IMR-90 (cell line): ENCODE measurements at regions not wholly inside any gene's neighbourhood (a gene's known extent, or its start where the extent isn't known, plus 50 kb on each side); places are given as distances from the start of the nearest gene placed in this dataset.

ENCODE experiments used
- BHLHE40 ChIP-seq: fragments of 150-350 bp; IDR thresholded peaks from 2 replicates; pipeline ENCODE4 v1.6.1; 2016; ENCODE audit warnings: mild to moderate bottlenecking, low read depth, low read length
- CEBPB ChIP-seq: IDR thresholded peaks from 2 replicates; pipeline ENCODE4 v1.6.1; 2012; ENCODE audit warnings: low read depth, low read length, improper control_type of control experiment
- CHD1 ChIP-seq: IDR thresholded peaks from 2 replicates; pipeline ENCODE4 v1.6.1; 2012; ENCODE audit warnings: low read depth, low read length, improper control_type of control experiment
- CTCF ChIP-seq: conservative IDR thresholded peaks from 2 replicates; pipeline ENCODE4 v1.5.1; 2012; ENCODE audit warnings: mild to moderate bottlenecking, low read depth, low read length, improper control_type of control experiment
- FOS ChIP-seq: fragments of 150-350 bp; IDR thresholded peaks from 2 replicates; pipeline ENCODE4 v1.6.1; 2016; ENCODE audit warnings: low read depth, low read length
- MAFK ChIP-seq: IDR thresholded peaks from 2 replicates; pipeline ENCODE4 v1.6.1; 2012; ENCODE audit warnings: low read depth, low read length, improper control_type of control experiment
- MAZ ChIP-seq: IDR thresholded peaks from 2 replicates; pipeline ENCODE4 v1.6.1; 2012; ENCODE audit warnings: low read depth, mild to moderate bottlenecking, low read length, improper control_type of control experiment, moderate library complexity, borderline replicate concordance
- POLR2A ChIP-seq: IDR thresholded peaks from 2 replicates; pipeline ENCODE4 v1.6.1; 2012; ENCODE audit warnings: mild to moderate bottlenecking, low read depth, low read length
- RAD21 ChIP-seq: IDR thresholded peaks from 2 replicates; pipeline ENCODE4 v1.6.1; 2012; ENCODE audit warnings: low read length, improper control_type of control experiment
- RCOR1 ChIP-seq: IDR thresholded peaks from 2 replicates; pipeline ENCODE4 v1.6.1; 2012; ENCODE audit warnings: mild to moderate bottlenecking, low read length, improper control_type of control experiment; ENCODE audit not compliant: insufficient replicate concordance
- RFX5 ChIP-seq: IDR thresholded peaks from 2 replicates; pipeline ENCODE4 v1.8.0; 2012; ENCODE audit warnings: low read depth, mild to moderate bottlenecking, low read length, moderate library complexity
- TF ChIP-seq, protein P1 (sequence below): fragments of 150-350 bp; IDR thresholded peaks from 2 replicates; pipeline ENCODE4 v1.6.1; 2017; ENCODE audit warnings: mild to moderate bottlenecking, antibody characterized with exemption, low read length, low read depth

DNA sequence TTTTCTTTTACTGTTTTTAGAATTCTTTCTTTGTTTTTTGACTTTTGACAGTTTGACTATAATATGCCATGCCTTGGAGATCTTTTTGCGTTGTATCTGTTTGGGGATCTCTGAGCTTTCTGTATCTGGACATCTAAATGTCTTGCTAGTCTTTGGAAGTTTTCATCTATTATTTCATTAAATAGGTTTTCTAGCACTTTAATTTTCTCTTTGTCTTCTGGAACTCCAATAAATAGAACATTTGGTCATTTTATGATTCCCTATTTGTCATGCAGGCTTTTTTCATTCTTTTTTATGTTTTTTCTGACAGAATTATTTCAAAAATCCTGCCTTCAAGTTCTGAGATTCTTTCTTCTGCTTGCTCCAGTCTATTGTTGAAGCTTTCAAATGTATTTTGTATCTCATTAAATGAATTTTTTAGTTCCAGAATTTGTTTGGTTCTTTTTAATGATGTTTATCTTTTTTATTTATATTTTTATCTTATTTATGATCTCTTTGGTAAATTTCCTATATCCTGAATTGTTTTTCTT lies 201.4 kb downstream of the CHD9NB start:
- TF ChIP-seq POLR2A, result no peak
- TF ChIP-seq CTCF, result no peak
- TF ChIP-seq RAD21, result no peak
- no peak for TF ChIP-seq BHLHE40
- TF ChIP-seq CEBPB, result no peak
- TF ChIP-seq CHD1, result no peak
- TF ChIP-seq, protein P1, sequence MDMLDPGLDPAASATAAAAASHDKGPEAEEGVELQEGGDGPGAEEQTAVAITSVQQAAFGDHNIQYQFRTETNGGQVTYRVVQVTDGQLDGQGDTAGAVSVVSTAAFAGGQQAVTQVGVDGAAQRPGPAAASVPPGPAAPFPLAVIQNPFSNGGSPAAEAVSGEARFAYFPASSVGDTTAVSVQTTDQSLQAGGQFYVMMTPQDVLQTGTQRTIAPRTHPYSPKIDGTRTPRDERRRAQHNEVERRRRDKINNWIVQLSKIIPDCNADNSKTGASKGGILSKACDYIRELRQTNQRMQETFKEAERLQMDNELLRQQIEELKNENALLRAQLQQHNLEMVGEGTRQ, result no peak
- no peak for TF ChIP-seq RCOR1
- TF ChIP-seq RFX5, result no peak
- TF ChIP-seq MAZ, result no peak
- no peak for TF ChIP-seq FOS
- TF ChIP-seq MAFK, result no peak
